Dermis microvascular lymphatic vessel endothelial cell (primary cell): ENCODE measurements at regions not wholly inside any gene's neighbourhood (a gene's known extent, or its start where the extent isn't known, plus 50 kb on each side); places are given as distances from the start of the nearest gene placed in this dataset.
A peak's percentile ranks its signal among the peaks of the same experiment; 100 is the strongest.

Experiments used
- DNase-seq, 2 donors: peaks; one replicate each; pipeline versions ENCODE4 v3.0.0 to v3.0.0-alpha.2; 2010; ENCODE audit warnings: low read depth in 2 of 2

DNA sequence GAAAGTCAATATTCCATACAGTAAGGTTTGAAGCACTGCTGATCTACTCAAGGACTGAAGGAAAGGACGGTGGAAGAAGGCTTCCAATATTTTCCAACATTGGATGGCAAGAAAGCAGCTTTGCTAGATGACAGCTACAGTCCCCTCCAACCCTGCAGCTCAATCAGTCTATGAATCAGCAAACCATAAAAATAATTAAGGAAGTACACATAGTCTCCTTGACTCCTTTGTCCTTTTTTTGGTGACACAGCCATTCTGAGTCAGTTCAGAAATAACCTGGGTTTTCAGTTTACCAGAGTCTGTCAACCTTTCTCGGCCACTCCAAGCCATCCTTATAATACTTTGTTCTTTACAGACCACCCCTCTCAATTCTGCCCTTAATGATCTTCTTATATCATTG, 232.5 kb downstream of the IBTK start:
- DNase-seq: peak in 1 of 2 donors; percentile 44

DNA sequence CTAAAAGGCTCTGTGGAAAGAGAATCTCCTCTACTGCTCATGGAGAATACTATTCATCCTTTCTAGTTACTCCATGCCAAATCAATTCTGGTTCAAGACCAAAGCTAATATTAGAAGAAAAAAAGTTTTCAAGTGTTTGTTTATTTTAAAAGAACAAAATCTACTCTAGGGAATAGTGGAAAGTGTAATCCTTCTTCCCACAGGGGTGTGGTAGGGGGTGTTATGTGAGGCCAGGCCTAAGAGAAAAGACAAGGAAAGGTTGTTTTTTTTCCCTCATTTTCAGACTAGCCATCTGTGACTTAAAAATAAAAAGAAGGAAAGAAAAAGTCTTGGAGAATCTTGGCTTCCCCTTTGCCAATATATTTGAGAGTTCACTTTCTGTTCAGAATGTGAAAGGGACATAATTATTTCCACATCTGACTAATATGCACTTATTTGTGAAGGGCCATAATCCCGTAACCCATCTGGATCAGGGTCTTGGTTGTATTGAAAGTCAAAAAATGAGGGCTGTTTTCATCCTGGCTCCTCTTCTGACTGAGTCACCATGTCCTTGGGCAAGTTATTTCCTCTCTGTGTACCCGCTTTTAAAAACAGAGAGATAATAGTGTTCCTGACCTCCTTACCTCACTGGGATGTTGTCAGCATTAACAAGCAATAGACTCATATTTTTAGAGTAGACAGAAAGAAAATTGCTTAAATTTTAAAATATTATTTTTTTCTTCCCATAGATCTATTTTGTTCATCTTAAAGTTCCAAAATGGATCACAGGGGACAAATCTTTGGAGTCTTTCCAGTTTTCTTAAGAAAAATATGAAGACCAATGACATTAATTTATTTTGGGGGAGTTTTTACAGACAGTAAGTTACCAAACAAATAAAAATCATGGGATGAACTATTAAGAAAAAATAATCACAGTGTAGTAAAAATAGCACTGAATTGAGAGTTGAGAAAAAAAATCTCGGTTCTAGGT, 233.7 kb downstream of the IBTK start:
- DNase-seq: peak; percentile 12 to 73

DNA sequence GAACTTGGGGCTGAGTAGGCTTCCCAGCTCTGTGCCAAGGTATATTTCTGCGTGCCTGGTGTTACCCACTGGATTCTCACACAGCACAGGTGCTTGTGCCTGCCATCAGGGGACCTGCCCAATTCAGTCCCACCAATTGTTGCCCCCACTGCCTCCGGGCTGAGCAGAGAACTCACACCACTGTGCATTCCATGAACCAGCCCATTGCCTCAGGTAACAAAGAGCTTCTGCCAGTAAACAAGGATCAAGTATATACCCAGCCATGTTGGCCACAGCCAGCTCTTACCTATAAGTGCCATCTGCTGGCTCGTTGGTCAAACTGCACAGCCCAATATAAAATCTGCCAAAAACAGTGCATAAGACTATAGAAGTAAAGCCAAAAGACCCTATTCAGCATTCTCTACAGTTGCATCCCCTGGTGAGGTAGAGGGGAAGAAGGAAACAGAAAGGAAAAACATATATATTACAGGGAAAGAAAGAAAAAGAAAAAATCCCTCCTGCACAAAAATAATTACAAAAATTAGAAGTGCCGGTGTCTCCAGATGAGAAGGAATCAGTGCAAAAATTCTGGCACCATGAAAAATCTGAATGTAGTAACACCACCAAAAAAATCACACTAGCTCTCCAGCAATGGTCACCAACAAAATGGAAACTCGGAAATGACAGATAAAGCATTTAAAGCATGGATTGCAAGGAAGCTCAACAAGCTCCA, 241.4 kb downstream of the IBTK start:
- DNase-seq: peak; percentile 21 to 54

DNA sequence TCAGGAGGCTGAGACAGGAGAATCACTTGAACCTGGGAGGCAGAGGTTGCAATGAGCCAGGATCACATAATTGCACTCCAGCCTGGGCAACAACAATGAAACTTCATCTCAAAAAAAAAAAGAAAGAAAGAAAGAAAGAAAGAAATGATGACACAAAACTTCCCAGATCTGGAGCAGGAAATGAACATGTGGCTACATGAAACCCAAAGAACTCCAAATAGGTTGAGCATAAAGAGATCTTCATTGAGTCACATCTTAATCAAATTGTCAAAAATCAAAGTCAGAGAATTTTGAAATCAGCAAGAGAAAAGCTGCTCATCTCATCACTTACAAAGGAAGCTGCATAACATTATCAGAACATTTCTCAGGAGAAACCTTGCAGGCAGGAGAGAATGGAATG, 247.0 kb downstream of the IBTK start:
- no peak for DNase-seq

DNA sequence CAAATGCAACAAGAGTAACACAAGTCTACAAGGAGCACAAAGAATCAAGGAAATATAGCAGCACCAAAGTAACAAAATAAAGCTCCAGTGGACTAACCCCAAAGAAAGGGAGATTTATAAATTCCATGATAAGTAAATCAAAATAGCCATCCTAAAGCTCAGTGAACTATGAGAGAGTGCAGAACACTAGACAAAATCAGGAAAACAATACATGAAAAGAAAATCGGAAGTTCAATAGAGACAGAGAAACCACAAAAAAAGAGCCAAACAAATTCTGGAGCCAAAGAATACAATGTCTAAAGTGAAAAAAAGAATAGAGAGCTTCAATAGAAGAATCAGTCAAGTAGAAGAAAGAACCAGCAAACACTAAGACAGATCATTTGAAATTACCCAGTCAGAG, 247.3 kb upstream of the TENT5A start:
- peak in 1 of 2 donors; percentile 32 for DNase-seq

DNA sequence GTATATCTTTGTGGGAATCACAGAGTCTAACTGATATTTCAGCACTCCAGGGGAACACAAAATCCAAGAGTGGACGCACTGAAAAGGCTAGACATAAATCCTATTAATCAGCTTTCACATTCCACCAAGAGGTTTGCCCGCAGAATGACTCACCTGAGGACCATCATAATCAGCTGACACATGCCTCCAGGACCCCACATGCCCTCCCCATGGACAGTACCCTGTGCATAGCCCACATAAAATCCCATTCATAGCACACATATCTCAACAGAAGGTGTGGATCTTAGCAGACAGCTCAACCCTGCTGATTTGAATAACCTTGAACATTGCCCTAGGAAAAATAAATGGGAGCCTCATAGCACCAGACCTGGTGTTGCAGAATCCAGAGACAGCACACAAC, 246.8 kb upstream of the TENT5A start:
- DNase-seq: no peak

DNA sequence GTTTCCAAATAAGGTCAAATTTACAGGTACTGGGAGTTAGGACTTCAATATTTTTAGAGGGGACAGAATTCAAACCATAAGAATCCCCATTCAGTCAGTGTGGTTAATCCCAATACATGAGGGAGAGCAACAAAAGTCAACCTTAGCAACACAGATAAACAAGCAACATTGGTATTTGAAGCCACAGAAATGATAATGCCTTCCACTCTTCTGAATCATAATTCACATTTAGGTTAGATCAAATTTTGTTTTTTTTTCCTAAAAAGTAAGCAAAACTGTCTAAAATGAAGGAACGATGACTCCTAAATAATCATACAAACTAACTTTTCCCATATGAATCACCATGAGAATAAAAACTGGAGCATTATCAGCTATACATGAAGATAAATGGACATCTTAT, 246.0 kb upstream of the TENT5A start:
- no peak for DNase-seq

DNA sequence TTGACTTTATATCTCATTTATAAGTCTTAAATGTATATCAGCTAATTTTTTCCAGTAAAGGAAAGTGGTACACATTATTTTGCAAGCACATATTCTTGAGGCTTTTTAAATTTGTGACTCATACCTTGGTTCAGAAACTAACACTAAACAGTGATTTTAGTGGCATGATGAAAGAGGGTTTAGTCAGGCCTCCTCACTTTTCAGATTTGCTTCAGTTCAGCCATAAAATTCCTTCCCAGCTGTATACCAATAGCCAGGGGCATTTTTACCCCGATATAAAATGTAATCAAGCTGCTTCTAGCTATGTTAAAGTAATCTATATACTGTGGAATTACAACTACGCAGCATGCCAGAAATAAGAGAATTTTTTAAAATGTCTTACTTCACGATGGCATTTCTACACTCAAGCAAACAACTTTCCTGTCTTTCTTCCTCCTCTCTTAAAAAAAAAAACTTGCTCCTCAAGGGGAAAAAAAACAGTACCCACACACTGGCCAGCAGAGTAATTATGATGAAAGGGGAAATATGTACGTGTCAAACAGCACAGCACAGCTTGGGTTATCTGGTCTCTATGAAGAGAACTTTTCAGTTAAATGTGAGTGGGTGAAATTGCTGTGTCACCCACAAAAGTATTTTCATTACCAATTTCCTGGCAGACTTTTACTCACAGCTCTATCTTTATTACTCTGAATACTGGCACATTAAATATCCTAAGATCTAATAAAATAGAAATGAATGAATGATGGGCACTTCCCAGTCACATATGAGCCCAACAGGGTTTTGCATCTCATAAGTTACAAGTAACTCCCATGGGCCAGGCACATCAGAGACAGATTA, 244.8 kb upstream of the TENT5A start:
- DNase-seq: no peak

DNA sequence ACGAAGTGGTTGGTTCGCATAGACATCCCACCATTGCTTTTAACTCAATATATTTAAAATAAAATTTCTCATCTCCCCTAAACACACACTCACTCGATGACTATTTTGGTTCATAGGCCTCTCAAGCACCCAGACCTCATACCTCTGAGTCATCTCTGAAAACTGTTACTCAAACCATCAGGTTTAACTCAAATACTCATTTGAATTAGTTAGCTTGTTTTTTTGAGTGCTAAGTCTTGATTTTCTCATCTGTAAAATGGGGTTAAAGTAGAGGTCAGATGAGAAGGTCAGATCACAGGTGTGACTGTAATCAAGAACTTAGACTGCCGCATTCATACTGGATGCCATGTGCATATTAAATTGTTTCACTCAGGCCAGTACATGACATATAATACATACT, 243.9 kb upstream of the TENT5A start:
- no peak for DNase-seq

DNA sequence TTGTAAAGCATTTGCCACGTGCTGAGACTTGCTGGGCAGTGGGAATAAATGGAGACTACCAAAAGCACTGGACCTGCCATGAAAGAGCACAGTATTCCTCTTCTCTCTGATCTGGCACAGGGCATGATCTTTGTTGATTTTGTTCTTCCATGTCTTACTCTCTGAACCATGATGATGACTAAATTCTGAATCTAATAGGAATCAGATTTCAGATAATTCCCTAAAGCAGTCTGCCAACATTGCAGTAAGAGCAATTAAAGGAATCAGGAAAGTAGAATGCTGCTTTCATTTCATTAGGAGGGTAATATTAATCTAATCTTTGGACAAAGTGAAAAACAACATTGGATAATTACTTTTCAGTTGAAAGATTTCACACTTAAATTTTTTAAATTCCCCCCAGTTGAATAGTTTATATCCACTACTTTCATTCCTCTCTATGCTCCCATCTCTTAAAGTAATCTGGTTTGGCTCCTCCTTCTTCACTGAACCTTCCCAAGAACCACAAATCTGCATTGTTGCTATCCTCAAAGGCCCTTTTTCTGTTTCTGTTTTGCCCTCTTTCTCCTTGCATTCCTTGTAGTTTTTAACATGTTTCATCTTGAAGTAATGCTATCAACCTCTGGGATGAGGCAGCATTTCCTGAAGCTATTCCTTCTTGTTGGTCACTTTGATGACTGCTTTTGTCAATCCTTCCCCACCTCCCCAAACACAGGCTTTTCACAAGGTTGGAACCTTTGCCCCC, 243.2 kb upstream of the TENT5A start:
- DNase-seq: no peak

DNA sequence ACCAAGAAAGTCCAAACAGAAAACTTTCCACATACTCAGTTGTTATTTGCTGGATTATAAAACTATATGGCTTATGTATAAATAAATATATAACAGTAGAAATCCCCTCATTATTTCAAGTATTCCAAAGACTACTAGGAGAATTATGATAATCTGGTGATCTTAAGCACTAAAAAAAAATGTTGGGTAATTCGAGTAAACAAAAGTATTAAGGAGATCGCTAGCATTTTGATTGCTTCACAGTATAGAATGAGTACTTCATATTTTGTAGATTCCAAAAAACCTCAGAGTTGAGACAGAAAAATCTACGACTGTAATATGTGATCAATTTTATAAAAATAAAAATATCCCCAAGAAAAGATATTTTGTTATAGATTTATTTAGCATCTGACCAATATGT, 236.4 kb upstream of the TENT5A start:
- DNase-seq: no peak

DNA sequence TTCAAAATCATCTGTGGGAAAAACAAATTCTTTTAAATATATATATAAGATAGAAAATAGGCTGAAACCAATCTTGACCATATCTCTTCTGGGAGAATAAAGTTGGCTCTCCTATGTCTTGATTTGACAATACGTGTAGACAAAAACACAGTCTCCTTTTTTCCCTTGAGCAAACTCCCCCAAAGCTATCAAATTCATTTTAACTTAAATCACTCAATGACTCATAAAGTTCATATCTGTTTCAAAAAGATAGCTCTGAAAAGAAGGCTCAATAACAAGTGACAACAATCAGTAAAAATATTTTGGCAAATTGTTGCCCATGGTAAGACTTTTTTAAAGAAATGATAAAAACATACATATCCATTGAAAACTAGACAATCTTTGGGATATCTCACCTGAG, 236.0 kb upstream of the TENT5A start:
- DNase-seq: no peak

DNA sequence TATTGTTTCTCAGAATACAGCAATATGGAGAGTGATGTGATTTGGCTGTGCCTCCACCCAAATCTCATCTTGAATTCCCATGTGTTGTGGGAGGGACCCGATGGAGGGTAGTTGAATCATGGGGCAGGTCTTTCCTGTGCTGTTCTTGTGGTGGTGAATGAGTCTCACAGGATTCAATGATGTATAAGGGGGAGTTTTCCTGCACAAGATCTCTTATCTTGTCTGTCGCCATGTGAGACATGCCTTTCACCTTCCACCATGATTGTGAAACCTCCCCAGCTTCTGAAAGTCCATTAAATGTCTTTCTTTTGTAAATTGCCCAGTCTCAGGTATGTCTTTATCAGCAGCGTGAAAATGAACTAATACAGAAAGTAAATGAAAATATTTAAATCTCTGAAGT, 234.8 kb upstream of the TENT5A start:
- DNase-seq: no peak

DNA sequence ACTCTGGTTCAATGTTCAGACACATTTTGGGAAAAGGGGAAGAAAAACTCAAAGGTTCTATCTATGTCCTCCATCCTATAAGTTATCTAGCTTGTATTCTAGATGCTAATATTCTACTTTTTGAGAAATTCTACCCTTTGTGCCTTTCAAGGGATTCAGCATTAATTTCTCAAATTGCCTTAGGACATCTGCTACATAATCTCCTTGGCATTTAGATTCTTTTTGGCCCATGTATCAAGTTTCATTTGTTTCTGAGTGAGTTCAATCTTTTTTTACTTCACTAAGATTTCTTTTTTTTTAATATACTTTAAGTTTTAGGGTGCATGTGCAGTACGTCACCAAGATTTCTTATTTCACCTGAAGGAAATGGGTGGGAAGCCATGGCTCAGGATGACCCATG, 232.7 kb upstream of the TENT5A start:
- DNase-seq: no peak

DNA sequence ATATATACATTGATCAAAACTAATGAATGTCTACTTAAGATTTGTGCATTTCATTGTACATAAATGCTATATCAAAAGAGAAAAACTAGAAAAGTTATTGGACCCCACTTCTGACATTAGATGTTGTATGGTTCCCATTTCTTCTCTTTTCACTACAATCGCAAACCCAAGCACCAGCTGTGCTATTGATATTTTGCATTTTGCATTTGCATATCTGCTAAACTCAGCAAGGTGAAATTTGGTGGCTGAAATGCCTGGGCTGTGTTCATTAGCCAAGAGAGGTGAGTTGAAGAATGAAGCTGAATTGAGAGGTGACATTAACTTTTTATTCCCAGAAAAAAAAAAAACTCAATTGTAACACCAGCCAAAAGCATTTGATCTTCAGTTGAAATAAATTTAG, 232.1 kb upstream of the TENT5A start:
- no peak for DNase-seq

DNA sequence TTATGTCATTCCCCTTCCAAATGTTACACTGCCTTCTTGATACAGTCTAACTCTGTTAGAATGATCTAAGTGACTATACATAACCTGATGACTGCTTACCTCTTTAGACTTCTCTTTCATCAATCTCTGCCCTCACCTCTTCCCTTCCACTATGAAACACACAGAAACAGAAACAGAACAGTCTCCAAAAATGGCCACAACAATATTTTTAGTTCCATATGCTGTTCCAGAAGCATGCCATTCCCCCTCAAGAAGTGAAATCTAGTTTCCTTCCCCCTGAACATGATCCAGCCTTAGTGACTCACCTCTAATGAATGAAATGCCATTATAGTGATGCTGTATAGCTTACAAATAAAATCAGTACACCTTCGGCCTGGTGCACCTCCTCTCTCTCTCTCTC, 229.3 kb upstream of the TENT5A start:
- DNase-seq: peak in 1 of 2 donors; percentile 51

DNA sequence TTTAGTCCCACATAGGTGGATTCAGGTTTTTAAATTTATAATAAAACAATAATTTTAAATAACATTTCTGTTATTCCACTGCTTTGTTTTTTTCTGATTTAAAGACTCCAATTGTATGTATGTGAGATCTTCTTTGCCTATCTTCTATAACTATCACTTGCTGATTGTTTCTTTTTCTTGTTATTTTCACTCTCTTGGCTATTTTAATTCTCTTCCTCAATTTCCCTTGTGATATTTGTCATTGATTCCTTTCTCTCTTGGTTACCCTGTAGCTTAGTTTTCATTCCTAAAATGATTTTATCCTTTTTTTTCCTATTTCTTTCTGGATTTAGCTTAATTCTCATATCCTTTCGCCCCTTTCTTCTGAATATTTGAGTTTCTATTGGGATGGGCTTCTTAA, 227.3 kb upstream of the TENT5A start:
- DNase-seq: no peak

DNA sequence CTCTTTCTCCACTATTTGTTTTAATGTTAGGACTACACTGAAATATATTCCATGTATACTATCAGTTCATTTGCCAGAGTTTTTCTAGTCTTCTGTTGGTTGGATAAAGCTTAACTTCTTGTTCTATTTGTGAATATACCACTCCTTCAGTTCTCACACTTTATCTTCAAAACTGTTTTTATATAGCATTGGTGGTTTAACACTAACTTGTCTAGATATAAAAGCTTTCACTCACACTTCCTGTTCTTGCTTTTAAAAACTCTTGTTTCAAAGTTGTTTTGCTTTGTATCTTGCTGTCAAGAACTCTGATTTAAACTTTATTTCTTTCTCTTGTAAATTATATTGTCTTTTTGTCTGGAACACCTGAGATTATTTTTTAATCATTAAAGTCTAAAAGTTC, 226.8 kb upstream of the TENT5A start:
- no peak for DNase-seq

DNA sequence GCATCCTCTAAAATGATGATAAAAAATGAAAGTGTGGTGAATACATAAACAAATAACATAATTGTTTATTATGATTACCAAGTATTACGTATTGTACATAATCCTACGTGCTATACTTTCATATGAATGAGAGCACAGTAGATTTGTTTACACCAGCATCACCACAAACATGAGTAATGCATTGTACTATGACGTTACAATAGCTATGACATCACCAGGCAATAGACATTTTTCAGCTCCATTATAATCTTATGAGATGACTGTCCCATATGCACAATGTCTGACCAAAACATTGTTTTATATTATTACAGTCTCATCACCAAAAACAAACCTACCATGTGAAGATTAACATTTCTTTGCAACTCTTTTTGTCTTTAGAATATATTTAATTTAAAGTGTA, 225.7 kb upstream of the TENT5A start:
- no peak for DNase-seq

DNA sequence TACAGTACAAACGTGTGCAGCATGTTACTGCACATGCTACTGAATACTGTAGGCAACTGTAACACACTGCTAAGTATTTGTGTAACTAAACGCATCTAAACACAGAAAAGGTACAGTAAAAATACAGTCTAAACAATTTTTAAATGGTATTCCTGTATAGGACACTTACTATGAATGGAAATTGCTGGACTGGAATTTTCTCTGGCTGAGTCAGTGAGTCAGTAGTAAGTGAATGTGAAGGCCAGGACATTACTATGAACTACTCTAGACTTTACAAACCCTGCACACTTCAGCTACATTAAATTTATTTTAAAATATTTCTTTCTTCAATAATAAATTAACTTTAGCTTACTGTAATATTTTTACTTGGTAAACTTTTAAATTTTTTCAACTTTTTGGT, 225.0 kb upstream of the TENT5A start:
- no peak for DNase-seq

DNA sequence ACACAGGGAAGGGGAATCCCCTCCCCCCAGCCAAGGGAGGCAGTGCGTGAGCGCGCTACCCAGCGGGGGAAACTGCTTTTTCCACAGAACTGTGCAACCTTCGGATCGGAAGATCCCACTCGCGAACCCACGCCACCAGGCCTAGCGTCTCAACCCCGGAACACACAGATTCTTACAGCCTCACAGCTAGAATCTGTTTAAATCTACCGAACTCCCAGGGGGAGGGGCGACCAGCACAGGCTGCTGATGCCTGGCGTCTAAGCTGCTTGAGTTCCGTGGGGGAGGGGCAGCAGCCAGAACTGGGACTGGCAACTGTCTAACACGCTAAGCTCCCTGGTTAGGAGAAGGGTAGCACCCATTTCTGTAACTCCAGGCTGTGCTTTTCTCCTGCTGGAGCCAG, 217.3 kb upstream of the TENT5A start:
- DNase-seq: no peak
